Gastrocnemius medialis (tissue), 4 donors: ENCODE measurements at regions not wholly inside any gene's neighbourhood (a gene's known extent, or its start where the extent isn't known, plus 50 kb on each side); places are given as distances from the start of the nearest gene placed in this dataset.
"Not testable (repeated sequence)": the region's sequence is repeated elsewhere in the genome, so short reads cannot be mapped to it uniquely, and the experiment has no call there.

Experiments
- POLR2A ChIP-seq, 2 donors: fragments of 450-650 bp; IDR thresholded peaks; one replicate each; pipeline ENCODE4 v1.6.1; 2017; ENCODE audit warnings: antibody characterized with exemption in 2 of 2, mild to moderate bottlenecking in 2 of 2, moderate library complexity in 2 of 2
- TF ChIP-seq, protein P1 (sequence below), 5 experiments: fragments of 450-650 bp in 3 of 5; fragments of 200-600 bp in 2 of 5; sonication (generic) in 2 of 5; IDR thresholded peaks in 4 of 5; conservative IDR thresholded peaks in 1 of 5; 1 replicate in 4 of 5; 2 replicates in 1 of 5; pipeline ENCODE4 v1.5.1; 2016 to 2019; ENCODE audit warnings: antibody characterized with exemption in 5 of 5, mild to moderate bottlenecking in 3 of 5, moderate library complexity in 3 of 5

DNA sequence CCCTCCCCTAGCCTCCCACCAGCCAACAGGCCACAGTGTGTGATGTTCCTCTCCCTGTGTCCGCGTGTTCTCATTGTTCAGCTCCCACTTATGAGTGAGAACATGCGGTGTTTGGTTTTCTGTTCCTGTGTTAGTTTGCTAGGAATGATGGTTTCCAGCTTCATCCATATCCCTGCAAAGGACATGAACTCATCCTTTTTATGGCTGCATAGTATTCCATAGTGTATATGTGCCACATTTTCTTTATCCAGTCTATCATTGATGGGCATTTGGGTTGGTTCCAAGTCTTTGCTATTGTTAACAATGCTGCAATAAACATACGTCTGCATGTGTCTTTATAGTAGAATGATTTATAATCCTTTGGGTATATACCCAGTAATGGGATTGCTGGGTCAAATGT lies 239.0 kb upstream of the EXOC2 start:
- TF ChIP-seq, protein P1, sequence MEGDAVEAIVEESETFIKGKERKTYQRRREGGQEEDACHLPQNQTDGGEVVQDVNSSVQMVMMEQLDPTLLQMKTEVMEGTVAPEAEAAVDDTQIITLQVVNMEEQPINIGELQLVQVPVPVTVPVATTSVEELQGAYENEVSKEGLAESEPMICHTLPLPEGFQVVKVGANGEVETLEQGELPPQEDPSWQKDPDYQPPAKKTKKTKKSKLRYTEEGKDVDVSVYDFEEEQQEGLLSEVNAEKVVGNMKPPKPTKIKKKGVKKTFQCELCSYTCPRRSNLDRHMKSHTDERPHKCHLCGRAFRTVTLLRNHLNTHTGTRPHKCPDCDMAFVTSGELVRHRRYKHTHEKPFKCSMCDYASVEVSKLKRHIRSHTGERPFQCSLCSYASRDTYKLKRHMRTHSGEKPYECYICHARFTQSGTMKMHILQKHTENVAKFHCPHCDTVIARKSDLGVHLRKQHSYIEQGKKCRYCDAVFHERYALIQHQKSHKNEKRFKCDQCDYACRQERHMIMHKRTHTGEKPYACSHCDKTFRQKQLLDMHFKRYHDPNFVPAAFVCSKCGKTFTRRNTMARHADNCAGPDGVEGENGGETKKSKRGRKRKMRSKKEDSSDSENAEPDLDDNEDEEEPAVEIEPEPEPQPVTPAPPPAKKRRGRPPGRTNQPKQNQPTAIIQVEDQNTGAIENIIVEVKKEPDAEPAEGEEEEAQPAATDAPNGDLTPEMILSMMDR (IDR thresholded peaks at IDR 0.05 in 4 of 5, conservative IDR thresholded peaks at IDR 0.05 in 1 of 5): not testable (repeated sequence)
- not testable (repeated sequence) for TF ChIP-seq POLR2A (IDR thresholded peaks at IDR 0.05)
